ENCODE measurements at regions not wholly inside any gene's neighbourhood (a gene's known extent, or its start where the extent isn't known, plus 50 kb on each side); places are given as distances from the start of the nearest gene placed in this dataset.

DNA sequence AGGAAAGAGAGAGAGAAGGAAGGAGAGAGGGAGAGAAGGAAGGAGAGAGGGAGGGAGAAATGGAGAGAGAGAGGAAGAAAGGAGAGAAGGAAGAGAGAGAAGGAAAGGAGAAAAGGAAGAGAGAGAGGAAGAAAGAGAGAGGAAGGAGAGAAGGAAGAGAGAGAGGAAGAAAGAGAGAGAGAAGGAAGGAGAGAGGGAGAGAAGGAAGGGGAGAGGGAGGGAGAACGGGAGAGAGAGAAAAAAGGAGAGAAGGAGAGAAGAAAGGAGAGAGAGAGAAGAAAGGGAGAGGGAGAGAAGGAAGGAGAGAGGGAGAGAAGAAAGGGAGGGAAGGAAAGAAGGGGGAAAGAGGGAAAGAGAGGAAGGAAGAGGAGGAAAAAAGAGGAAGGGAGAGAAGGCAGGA is 1070.7 kb downstream of the UQCRFS1 start:
- no peak for TF ChIP-seq POLR2A (IDR thresholded peaks at IDR 0.05; ENCODE audit: low read depth, low read length)
- TF ChIP-seq POLR2AphosphoS5 (IDR thresholded peaks at IDR 0.05; ENCODE audit: low read depth, low read length) = no peak
- no peak for TF ChIP-seq TAF1 (IDR thresholded peaks at IDR 0.05; ENCODE audit: low read depth, low read length)
- TF ChIP-seq SPI1 (IDR thresholded peaks at IDR 0.05; ENCODE audit: low read depth, low read length) = no peak
- TF ChIP-seq PAX5 (IDR thresholded peaks at IDR 0.05; ENCODE audit: insufficient read depth, low read length, severe bottlenecking) = no peak
- TF ChIP-seq POU2F2 (IDR thresholded peaks at IDR 0.05; ENCODE audit: low read depth, low read length) = no peak

All from GM12891 (cell line).